ENCODE measurements at regions not wholly inside any gene's neighbourhood (a gene's known extent, or its start where the extent isn't known, plus 50 kb on each side); places are given as distances from the start of the nearest gene placed in this dataset.

DNA sequence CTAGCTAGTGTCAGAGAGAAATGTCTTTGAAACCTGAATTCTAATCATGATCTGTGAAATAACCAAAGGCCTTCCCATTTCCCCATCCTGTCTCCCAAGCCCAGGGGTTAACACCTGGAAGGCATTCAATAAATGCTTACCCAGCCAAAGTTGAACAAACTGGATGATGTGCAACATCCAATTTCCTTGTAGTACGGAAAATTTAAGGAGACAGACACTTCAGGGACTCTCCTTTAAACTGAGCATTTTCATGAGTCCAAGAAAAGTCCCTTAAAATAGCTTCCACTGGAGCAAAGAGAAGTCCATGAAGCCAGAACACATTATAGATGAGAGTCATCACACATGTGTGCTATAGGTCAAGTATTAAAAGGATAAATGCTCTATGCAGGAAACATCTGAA, 271.2 kb downstream of the RAB28 start:
- TF ChIP-seq RXRA (IDR thresholded peaks at IDR 0.05) (no peak), HNF4G (IDR thresholded peaks at IDR 0.05) (no peak)
- H3K4me1 ChIP-seq (ENCODE audit: control insufficient read depth in 4 of 4, insufficient read depth in 4 of 4, low read length in 3 of 4): no peaks in the 10 kb centered on the region
- DNase-seq (ENCODE audit: low spot score): no peak
- no peaks in the 10 kb centered on the region for H3K36me3 ChIP-seq (ENCODE audit: control insufficient read depth in 4 of 4, insufficient read depth in 3 of 4, low read depth in 1 of 4, low read length in 3 of 4)
- H3K27me3 ChIP-seq (ENCODE audit: control insufficient read depth in 4 of 4, insufficient read depth in 4 of 4, low read length in 3 of 4): no peaks in the 10 kb centered on the region
- WGBS: 92% methylated on average over 1 of the region's 1 CpG
- no peak overlapping the region for H3K9ac ChIP-seq (ENCODE audit: low read depth in 1 of 2, low read length in 2 of 2)
- no peaks in the 10 kb centered on the region for H3K9me3 ChIP-seq (ENCODE audit: control insufficient read depth in 4 of 4, low read length in 3 of 4)
- no peak overlapping the region for H3K4me3 ChIP-seq (ENCODE audit: low read depth in 1 of 3, low read length in 3 of 3)
- no peak overlapping the region for H3K27ac ChIP-seq (ENCODE audit: low read depth in 1 of 2, low read length in 2 of 2)

DNA sequence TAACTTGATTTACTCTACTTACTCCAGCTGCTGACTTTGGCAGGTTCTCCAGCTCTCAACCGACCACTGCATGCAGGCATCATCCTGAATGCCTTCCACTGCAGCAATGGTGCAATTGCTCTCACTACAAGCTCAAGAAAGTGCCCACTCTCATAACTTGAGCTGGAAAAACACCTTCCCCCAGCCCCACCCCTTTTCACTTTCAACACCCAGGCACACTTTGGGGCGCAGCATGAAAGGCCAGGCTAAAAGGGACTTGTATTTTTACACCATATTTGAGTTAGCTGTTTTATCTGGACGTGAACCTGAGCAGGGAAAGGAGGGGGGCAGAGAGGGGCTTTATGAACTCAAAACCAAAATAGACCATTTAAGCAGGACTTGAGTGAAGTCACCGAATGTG, 274.5 kb downstream of the RAB28 start:
- no peak overlapping the region for H3K27ac ChIP-seq (ENCODE audit: low read depth in 1 of 2, low read length in 2 of 2)
- H3K36me3 ChIP-seq (ENCODE audit: control insufficient read depth in 4 of 4, insufficient read depth in 3 of 4, low read depth in 1 of 4, low read length in 3 of 4): no peaks in the 10 kb centered on the region
- no peaks in the 10 kb centered on the region for H3K4me1 ChIP-seq (ENCODE audit: control insufficient read depth in 4 of 4, insufficient read depth in 4 of 4, low read length in 3 of 4)
- no peak overlapping the region for H3K4me3 ChIP-seq (ENCODE audit: low read depth in 1 of 3, low read length in 3 of 3)
- WGBS: 91% methylated on average over 4 of the region's 4 CpGs
- no peak overlapping the region for H3K9ac ChIP-seq (ENCODE audit: low read depth in 1 of 2, low read length in 2 of 2)
- H3K9me3 ChIP-seq (ENCODE audit: control insufficient read depth in 4 of 4, low read length in 3 of 4): no peaks in the 10 kb centered on the region
- TF ChIP-seq, protein P1, sequence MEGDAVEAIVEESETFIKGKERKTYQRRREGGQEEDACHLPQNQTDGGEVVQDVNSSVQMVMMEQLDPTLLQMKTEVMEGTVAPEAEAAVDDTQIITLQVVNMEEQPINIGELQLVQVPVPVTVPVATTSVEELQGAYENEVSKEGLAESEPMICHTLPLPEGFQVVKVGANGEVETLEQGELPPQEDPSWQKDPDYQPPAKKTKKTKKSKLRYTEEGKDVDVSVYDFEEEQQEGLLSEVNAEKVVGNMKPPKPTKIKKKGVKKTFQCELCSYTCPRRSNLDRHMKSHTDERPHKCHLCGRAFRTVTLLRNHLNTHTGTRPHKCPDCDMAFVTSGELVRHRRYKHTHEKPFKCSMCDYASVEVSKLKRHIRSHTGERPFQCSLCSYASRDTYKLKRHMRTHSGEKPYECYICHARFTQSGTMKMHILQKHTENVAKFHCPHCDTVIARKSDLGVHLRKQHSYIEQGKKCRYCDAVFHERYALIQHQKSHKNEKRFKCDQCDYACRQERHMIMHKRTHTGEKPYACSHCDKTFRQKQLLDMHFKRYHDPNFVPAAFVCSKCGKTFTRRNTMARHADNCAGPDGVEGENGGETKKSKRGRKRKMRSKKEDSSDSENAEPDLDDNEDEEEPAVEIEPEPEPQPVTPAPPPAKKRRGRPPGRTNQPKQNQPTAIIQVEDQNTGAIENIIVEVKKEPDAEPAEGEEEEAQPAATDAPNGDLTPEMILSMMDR (IDR thresholded peaks at IDR 0.05; ENCODE audit: low read depth, low read length, missing input control): no peak
- TF ChIP-seq GABPA (IDR thresholded peaks at IDR 0.05 in 1 of 2, conservative IDR thresholded peaks at IDR 0.05 in 1 of 2) (no peak), FOXA1 (IDR thresholded peaks at IDR 0.05) (no peak)
- TF ChIP-seq, protein P2, sequence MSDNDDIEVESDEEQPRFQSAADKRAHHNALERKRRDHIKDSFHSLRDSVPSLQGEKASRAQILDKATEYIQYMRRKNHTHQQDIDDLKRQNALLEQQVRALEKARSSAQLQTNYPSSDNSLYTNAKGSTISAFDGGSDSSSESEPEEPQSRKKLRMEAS (IDR thresholded peaks at IDR 0.05): no peak
- DNase-seq (ENCODE audit: low spot score): no peak
- H3K27me3 ChIP-seq (ENCODE audit: control insufficient read depth in 4 of 4, insufficient read depth in 4 of 4, low read length in 3 of 4): no peaks in the 10 kb centered on the region

DNA sequence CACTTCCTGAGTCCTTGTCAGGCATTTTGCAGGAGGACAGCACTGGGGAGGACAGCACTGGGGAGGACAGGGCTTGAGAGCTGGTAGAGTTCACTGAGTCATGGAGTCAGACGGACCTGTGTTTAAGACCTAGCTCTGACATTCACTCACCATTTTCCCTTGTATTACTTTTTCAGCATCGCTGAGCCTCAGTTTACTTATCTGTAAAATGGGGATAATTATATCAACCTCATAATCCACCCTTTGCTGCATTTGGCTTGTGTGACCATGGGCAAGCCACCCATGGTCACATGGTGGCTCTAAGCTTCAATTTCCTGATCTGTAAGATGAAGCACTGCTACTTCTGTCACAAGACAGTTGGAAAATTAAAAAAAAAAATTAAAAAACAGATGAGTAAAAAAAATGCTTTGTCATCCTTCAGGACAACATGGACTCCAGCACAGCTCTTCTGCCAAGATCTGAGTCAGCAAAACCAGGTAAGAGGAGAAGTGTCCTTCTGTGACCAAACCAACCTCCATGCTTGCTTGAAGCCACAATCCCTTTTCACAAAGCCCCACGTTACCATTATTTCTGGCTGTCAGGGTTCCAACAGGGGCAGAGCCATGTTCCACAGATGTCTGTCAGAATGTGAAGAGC, 275.5 kb downstream of the RAB28 start:
- WGBS: 97% methylated on average over 3 of the region's 3 CpGs
- no peak overlapping the region for H3K9ac ChIP-seq (ENCODE audit: low read depth in 1 of 2, low read length in 2 of 2)

DNA sequence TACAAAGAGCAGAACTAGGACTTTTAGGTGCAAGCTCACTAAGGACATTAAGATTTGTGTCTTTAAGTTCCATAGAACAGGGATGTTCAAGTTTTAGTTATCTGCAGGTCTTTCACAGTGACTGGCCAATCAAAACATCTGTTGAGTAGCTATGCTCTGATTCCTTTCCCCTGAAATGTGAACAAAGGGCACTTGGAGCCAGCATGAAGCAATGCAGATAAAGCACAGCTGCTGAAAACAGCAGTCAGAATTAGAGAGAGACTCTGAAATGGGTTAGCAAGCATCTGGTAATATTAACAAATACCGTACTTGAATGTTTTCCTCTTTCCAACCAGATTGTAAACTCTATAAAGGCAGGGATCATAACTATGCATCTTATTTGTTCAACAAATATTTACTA, 276.9 kb downstream of the RAB28 start:
- Histone ChIP-seq H3K27ac (ENCODE audit: low read depth in 1 of 2, low read length in 2 of 2) (no peak overlapping the region), H3K27me3 (ENCODE audit: control insufficient read depth in 4 of 4, insufficient read depth in 4 of 4, low read length in 3 of 4) (no peaks in the 10 kb centered on the region), H3K9me3 (ENCODE audit: control insufficient read depth in 4 of 4, low read length in 3 of 4) (no peaks in the 10 kb centered on the region), H3K4me3 (ENCODE audit: low read depth in 1 of 3, low read length in 3 of 3) (no peak overlapping the region), H3K9ac (ENCODE audit: low read depth in 1 of 2, low read length in 2 of 2) (no peak overlapping the region), H3K4me1 (ENCODE audit: control insufficient read depth in 4 of 4, insufficient read depth in 4 of 4, low read length in 3 of 4) (no peaks in the 10 kb centered on the region), H3K36me3 (ENCODE audit: control insufficient read depth in 4 of 4, insufficient read depth in 3 of 4, low read depth in 1 of 4, low read length in 3 of 4) (no peaks in the 10 kb centered on the region)
- TF ChIP-seq EGR1 (IDR thresholded peaks at IDR 0.05; ENCODE audit: low read depth in 2 of 2) (no peak), SP1 (IDR thresholded peaks at IDR 0.05) (no peak), NR2F2 (IDR thresholded peaks at IDR 0.05) (no peak), HNF4A (conservative IDR thresholded peaks at IDR 0.05) (no peak), FOXA1 (IDR thresholded peaks at IDR 0.05) (no peak), FOXA2 (IDR thresholded peaks at IDR 0.05) (no peak)
- TF ChIP-seq, protein P3, sequence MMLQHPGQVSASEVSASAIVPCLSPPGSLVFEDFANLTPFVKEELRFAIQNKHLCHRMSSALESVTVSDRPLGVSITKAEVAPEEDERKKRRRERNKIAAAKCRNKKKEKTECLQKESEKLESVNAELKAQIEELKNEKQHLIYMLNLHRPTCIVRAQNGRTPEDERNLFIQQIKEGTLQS (IDR thresholded peaks at IDR 0.05): no peak
- TF ChIP-seq, protein P4, sequence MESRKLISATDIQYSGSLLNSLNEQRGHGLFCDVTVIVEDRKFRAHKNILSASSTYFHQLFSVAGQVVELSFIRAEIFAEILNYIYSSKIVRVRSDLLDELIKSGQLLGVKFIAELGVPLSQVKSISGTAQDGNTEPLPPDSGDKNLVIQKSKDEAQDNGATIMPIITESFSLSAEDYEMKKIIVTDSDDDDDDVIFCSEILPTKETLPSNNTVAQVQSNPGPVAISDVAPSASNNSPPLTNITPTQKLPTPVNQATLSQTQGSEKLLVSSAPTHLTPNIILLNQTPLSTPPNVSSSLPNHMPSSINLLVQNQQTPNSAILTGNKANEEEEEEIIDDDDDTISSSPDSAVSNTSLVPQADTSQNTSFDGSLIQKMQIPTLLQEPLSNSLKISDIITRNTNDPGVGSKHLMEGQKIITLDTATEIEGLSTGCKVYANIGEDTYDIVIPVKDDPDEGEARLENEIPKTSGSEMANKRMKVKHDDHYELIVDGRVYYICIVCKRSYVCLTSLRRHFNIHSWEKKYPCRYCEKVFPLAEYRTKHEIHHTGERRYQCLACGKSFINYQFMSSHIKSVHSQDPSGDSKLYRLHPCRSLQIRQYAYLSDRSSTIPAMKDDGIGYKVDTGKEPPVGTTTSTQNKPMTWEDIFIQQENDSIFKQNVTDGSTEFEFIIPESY (IDR thresholded peaks at IDR 0.05): no peak
- TF ChIP-seq, protein P1 (IDR thresholded peaks at IDR 0.05; ENCODE audit: low read depth, low read length, missing input control): no peak
- TF ChIP-seq, protein P2 (IDR thresholded peaks at IDR 0.05): no peak
- WGBS: 72% methylated on average over 1 of the region's 1 CpG
- no peak for DNase-seq (ENCODE audit: low spot score)

More for the DNA sequence above, 275.5 kb downstream of the RAB28 start:
- Histone ChIP-seq H3K4me3 (ENCODE audit: low read depth in 1 of 3, low read length in 3 of 3) (no peak overlapping the region), H3K27ac (ENCODE audit: low read depth in 1 of 2, low read length in 2 of 2) (no peak overlapping the region), H3K36me3 (ENCODE audit: control insufficient read depth in 4 of 4, insufficient read depth in 3 of 4, low read depth in 1 of 4, low read length in 3 of 4) (no peaks in the 10 kb centered on the region), H3K4me1 (ENCODE audit: control insufficient read depth in 4 of 4, insufficient read depth in 4 of 4, low read length in 3 of 4) (no peaks in the 10 kb centered on the region), H3K27me3 (ENCODE audit: control insufficient read depth in 4 of 4, insufficient read depth in 4 of 4, low read length in 3 of 4) (no peaks in the 10 kb centered on the region), H3K9me3 (ENCODE audit: control insufficient read depth in 4 of 4, low read length in 3 of 4) (no peaks in the 10 kb centered on the region)
- no peak for TF ChIP-seq NR2F2 (IDR thresholded peaks at IDR 0.05)
- no peak for TF ChIP-seq RAD21 (IDR thresholded peaks at IDR 0.05)
- no peak for TF ChIP-seq FOXA2 (IDR thresholded peaks at IDR 0.05)
- no peak for TF ChIP-seq HNF4A (conservative IDR thresholded peaks at IDR 0.05)
- no peak for TF ChIP-seq GABPA (IDR thresholded peaks at IDR 0.05 in 1 of 2, conservative IDR thresholded peaks at IDR 0.05 in 1 of 2)
- no peak for TF ChIP-seq TAF1 (conservative IDR thresholded peaks at IDR 0.05)
- DNase-seq (ENCODE audit: low spot score): no peak
